IPS-NIHi7 (cell line): ENCODE measurements at regions not wholly inside any gene's neighbourhood (a gene's known extent, or its start where the extent isn't known, plus 50 kb on each side); places are given as distances from the start of the nearest gene placed in this dataset.
A peak's percentile ranks its signal among the peaks of the same experiment; 100 is the strongest.

Experiments used
- DNase-seq: peaks from one replicate; pipeline ENCODE4 v3.0.0; 2012; ENCODE audit warnings: mixed read lengths; ENCODE audit errors: extremely low spot score

DNA sequence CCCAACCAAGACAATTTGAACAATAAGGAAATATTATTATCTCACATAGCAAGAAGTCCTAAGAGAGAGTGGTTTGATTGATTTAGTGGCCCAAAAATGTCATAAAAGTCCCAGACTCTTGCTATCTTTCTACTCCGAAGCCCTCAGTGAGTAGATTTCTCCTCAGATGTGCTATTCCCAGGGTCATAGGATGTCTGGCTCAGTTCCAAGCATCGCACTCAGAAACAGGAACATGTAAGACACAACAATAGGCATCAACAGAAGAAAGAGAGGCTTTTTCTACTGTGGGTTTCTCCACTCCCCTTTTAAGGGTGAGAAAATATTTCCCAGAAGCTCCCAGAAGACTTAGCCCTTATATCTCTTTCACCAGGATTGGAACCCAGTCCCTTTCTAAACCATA is 188.1 kb upstream of the CDKN3 start:
- DNase-seq = no peak

DNA sequence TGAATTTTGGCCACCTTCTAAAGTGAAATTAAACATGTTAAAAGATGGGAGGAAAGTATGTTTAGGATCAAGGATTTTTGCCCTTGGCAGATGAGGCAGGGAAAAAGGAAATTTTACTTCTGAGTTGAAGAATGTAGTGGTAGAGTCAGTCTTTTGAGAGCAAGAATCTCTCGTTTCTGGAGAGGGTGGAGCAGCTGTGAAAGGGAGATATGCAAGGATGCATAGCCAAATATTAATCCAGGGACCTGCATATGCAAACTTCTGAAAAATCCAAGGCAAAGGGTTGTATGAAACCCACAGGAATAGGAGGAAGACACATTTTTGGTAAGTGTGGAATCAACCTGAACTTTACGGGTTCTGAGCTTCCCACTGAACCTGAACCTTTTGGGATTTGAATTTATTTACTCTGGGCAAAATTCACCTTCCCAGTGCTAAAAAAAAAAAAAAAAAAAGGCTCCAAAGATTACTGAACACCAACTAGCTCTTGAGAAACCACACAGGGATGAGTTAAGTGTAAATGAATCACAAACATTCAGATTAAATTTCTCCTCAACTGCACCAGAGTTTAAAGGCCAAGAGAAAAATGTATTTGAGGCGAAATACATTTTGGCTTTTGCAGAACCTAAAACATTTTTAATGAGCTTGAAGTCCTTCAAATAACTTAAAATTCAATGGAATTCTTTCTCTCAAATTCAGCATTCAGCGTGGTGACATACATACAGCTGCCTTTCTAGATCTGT is 187.1 kb upstream of the CDKN3 start:
- no peak for DNase-seq

DNA sequence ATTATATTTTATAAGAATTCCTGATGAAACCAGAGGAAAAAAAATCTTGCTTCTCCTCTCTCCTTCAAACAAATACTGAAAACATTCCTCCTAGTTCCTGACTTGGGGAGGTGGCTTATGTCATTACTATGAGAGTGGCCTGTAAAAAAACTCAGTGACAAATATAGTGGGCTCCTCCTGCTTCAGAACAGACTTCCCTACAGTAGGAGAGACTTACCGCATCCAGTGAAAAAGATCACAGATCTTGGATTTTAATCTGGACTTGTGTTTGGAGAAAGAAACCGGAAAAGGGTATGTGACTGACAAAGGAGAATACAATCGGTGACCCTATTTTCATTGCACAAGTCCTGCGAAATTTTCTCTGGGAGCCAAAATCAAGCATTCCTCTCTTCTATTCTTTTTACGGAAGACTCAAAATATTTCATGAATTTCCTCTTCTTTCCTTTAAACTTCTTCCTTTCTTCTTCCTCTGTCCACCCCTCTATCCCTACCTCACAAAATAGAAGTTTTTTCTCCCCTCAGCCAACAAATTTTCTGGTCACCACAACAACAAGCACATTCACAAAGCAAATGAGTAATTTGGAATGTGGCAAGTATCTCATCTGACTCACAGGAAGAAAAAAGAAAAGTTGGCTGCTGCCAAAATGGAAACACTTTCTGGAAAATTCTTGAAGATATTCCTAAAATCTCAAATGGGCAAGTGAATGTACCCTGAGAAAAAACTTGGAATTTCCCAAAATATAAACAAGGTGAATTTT is 185.1 kb upstream of the CDKN3 start:
- no peak for DNase-seq

DNA sequence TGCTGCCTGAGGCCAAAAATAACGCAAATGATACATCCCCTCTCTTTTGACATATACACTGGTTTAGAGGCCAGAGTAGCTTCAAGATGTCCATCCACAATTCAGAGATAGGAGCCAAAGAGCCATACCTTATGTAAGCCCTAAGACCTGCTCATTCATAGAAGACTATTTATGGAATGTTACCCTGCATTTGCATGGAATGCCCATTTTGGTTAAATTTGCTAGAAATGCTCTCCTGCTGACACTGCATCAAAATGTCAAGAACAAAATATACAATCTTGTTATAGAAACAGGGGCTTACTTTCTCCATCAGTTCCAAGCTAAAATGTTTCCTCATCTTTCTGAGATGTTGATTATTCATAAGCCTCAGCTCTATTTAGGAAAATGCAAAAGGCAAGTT is 183.3 kb upstream of the CDKN3 start:
- DNase-seq = no peak

DNA sequence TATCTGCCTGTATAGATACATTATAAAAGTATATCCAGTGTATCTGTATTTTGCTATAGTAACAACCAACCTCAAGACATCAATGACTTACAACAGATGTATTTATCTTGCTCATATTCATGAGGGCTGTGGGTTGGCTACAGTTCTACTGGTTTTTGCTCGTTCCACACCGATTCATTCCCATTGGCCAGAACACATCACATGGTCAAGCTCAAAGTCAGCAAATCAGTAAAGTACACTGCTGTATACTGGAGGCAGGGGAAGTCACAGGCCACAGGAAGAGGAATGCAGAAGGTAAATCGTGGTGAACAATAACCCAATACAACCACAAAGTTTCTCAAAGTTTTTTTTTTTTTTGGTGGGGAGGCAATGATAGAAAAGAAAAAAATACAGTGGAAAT is 180.0 kb upstream of the CDKN3 start:
- DNase-seq = no peak

DNA sequence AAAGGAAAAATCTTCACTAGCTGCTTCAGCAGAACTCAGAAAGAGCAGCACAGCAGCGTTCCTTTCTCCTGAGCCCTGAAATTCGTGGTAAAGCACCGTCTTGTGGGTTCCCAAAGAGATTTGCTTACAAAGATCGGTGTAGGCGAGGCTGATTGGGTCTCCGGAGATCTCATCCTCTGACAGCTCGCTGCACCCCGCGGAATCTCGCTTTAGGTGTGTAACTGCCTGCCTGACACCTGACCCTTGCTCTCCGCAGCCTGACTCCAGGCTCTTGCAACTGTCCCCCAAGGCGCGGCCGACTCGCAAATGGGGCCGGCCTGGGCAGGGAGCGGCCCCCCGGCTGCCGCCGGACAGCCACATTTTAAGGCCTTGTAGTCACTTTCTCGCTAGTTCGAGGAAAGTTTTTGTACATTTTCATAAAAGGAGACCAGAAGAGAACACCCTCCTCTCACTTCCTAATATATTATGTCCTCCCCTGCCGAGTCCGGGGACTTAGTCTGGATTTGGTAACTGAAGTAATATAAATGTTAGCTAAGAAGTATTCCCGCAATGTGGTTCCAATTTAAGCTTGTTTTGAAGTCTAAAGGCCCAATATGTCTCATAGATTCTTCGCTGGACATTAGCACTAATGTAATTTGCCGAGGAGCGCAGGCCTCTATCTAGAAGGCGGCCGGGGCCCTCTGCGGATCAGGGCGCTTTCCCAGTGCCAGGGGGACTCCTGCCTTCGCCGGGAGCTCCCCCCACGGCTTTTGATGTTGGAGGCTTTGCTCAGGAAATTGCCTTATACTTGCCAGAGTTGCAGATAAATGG is 177.3 kb upstream of the CDKN3 start:
- DNase-seq = peak; percentile 61

DNA sequence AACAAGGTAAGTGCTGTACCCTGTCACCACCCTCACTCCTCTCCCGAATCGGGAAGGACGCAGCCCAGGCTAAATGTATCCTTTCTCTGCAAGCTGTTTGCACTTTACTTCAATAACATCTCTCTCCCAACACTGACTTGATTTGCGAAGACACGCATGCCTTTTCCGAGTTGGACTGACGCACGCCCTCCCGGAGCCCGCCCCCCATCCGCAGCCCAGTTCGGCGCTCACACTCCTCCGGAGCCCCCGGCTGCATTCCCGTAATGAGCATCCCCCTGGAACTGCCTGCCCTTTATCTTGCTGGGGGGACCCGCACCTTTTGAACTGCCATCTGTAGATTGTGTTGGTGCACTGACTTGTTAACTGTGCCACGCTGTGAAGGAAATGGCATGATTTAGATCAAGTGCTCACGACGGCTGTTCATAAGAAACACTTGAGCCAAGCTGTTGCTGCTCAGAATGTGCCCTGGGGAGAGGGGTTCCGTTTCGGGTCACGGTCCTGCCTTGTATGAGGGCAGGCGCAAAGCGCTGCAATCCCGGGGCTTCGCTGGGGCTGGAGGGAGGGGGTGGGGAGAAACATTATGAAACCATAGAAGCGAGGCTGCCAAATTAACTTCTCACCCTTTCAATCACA is 176.6 kb upstream of the CDKN3 start:
- peak; percentile 46 for DNase-seq

DNA sequence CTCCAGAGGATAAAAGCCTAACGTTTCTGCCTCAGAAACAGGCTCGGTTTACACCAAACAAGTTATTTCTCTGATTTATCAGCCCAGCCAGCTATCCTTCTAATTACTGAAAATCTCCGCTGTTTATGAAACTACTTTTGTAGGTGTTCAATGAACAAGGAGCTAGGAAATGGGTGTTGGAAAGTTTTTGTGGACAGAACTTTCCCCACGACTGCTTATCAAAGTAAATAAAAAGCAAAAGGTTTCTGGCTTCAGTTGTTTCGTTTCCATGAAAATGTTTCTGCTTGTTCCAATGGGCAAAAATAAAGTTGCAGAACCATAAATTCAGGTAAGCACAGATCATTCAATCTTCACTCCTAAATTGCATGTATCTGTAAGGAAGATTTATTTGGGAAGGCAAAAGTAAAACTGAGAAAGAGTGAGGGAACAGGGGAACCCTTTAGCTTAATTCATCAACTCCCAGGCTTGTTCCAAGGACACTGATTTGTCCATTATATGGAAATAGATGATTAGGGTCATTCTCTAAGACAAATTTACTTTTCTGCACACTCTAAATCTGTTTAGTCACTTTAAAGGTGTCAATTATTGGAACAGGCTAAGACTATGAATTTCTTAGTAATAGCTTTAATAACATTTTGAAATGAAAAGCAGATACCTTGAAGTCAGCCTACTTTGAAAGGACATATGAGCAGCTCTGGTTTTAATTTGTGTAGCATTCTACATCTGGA is 175.9 kb upstream of the CDKN3 start:
- DNase-seq = no peak

DNA sequence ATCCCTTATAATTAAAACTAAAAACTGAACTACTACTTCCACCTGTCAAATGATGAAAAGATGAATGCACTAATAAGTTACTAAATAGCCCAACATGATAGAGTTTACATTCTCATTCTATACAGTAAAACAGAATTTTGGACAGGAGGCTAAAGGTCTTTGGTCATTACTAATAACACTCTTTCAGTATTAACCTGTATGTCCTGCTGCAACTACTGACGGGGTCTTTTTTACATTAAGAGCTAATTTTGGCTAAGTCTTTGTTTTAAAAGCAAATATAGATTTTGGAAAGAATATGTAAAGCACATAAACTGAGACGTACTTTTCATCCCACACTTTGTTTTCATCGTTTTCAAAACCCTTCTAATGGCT is 175.4 kb upstream of the CDKN3 start:
- DNase-seq = no peak

DNA sequence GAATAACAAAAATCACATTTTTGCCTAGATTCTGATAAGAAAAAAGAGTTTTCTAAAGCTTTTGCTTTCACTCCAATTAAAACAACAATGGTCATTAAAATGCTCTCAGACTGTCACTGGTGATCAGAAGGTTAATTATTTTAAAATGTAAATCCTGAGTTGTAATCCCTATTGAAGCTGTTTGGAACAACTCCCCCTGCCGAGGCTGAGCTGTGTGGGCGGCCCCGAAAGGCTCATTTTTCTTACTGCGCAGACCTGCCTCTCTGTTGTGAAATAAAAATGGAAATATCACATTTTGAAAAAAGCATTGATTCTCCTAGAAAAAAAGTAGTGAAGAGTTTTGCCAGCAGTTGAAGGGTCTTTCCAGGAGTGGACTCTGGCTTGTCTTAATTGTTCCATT is 174.8 kb upstream of the CDKN3 start:
- DNase-seq = no peak

DNA sequence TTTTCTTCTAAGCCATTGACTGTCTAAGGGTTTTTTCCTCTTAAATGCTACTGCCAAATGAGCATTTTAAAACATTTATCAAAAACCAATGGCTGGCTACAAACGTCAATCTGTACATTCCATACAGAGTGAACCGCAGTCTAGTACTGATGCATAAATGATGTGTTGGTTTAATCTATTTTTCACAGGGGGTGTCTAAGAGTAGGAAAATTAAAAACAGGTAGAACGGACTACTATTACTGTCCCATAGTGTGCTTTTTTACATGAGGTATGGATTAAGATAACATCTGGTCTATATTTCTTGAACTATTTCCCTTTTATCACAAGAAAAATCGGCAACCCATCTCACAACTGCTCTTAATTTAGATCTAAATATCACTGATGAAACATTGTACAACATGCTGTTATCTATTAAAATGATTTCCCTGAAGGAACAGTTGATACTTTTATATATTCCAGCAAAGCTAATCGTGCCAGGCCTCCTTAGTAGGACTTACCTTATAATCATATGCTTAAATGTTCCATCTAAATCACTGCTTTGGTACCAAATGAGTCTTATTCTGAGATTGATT is 172.9 kb upstream of the CDKN3 start:
- no peak for DNase-seq

DNA sequence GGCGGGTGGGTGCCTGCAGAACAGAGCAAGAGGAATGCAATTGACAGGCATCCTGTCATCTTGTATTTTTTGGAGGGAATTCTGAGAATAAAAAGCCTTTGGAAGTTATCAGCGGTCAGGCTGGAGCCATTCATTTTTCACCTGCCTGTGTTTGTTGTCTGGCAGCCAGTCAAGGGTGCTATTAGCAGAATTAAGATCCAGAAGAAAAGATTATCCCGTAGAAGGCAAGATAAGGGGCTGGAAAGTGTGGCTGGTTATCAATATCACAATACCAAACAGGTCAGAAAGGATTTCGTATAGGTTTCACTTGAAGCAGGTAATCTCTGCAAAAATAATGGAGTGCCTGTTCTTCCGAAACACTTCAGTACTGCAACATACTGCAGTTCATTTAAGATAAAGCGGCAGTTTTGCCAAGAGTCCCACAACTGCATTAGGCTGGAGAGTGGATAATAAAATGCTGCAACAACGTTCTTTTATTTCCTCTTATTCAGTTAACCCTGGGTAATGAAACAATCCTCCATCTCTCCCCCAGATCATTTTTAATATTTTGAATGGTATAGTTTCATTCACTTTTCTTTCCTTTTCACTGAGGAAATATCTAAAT is 171.2 kb upstream of the CDKN3 start:
- no peak for DNase-seq

DNA sequence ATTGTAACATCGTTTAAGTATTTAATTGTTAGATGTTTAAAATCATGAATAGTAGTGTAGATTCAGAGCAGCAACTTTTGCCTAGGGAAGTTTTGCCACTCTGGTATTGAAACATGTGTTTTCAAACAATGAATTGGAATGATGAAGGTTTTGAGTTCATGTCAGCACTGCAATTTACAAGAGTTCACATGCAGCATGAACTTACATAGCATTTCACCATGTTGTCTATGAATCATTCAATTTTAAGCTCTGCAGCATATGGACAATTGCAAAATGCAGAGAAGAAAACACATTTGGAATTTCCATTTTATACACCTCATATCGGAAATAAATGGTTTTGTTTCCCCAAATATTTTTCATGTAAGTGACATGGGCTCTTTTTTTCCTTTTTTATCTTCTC is 170.7 kb upstream of the CDKN3 start:
- no peak for DNase-seq

DNA sequence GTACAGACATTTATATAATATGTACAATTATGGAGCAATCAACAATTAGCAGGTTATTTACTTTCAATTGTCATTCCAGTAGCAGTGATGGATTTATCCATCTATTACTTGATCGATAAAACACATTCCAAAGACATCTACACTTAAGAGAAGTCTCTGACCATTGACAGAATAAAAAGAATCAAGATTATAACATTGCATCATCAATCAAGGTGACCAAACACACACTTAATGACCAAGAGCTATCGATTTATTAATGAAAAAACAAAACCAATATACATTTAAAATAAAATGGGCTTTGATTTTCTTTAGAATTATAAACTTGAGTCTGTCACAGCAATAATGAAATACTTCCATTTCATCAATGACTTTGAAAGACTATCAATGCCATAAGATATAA is 170.2 kb upstream of the CDKN3 start:
- DNase-seq = no peak

DNA sequence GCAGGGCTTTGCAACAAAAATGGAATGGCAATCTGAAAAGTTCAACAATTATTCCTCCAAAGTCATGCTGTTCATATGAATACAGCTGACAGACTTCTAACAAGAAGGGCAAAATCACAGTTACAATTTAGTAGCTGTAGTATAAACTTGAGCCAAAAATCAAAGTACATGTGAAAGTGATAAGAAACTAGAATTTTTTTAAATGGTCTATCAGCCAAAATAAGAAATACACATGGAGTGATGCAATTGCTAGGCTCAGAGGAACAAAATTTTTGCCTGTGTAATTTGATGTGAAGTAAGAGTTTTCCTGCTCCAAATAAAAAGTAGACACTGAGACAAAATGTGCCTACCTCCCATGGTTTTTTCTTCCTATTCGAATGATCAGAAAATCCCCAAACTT is 167.7 kb upstream of the CDKN3 start:
- no peak for DNase-seq

DNA sequence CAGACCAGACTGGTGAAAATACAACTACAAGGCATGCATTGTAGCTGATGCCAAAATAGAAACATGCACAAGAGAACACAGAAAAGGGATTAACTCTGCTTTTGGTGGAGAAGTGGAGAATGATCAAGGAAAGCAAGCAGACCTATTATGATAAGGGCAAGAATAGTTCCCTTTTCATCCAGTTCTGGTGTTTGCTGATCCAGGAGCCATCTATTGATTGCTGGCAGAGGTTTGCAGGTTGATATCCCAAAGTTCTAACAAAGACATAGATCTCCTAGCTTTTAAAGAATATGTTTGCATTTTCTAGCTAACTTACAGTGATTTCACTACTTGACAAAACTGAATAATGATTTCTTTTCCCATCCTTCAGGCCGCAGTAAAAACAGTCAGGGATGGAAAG is 166.2 kb upstream of the CDKN3 start:
- no peak for DNase-seq

DNA sequence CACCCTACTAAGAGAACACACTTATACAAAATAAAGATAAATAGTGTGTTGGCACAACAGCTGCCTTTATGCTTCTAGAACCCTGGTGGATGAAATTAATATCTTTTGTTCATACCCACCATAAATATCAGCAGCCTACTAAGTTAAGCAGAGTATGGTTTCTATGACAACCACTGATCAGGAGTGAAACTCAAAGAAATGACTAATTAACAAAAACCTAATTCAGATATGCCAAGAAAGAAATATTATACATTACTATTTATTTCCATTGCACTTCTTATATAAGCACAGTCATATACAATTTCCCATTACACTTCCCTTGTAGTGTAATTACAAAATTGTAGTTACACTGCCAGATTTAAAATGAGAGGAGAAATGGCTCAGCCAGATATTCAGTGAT is 164.1 kb upstream of the CDKN3 start:
- no peak for DNase-seq

DNA sequence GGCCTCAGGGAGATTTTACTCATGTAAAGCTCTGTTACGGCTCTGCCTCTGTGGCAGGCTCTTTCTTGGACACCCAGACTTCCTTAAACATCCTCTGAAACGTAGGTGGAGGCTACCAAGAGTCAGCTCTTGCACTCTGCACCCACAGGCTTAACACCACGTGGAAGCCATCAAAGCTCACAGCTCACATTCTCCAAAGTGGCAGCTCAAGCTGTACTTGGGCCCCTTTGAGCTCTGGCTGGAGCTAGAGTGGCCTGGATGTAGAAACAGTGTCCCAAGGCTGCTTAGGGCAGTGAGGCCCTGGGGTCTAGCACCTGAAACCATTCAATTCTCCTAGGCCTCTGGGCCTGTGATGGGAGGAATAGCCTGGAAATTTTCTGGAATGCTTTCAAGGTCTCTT is 155.3 kb upstream of the CDKN3 start:
- DNase-seq = no peak

DNA sequence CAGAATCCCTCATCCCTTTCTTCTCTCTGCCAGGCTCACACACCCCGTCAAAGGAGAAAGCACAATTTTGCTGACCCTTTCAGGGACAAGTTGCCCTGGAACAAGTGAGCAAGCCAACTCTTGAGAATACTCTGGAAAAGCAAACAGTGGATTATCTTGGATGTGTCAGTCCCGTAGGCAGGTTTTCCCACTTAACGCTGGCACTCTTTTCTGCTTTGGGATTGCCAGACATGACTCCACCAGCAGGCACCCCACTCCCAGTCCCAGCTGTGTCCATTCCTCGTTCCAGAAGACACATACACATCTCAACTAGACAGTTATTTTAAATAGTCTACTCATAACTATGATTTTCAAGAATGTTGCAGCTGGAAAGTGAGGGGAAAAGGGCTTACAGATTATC is 145.5 kb upstream of the CDKN3 start:
- no peak for DNase-seq

DNA sequence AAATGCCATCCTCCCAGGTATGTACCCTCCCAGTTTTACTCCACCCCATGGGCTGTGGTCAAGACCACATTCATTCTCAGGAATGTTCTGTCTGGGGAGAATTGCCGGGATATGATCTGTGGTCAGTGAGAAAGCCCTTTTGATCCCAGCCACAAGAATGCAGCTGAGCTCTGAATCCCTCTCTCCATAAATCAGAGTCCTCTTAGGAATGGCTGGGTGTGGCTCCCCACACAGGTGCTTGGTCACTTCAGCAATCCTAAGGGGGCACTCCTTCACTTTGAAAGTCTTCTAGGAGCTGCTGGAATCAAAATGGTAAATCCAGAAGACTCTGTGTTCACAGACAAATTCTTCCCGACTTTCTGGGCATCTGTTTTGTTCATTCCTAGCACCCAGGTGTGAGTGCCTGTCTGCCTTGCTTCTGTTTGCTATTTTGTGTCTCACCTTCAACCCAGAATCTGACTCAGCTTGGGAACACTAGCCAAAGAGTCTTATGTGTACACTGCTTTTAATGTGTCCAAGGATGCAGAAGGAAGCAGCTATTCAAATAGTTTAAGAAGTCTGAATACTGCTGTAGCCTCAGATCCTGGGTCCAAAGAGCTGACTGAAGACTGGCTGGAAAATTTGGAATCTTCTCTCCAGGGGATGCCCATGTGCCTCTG is 144.6 kb upstream of the CDKN3 start:
- DNase-seq = no peak
